GM12878 (cell line): ENCODE measurements at regions not wholly inside any gene's neighbourhood (a gene's known extent, or its start where the extent isn't known, plus 50 kb on each side); places are given as distances from the start of the nearest gene placed in this dataset.

Source experiments
- ATAC-seq: fragments of 200-7000 bp; cut with Tn5 transposase; 3 replicates; pipeline ENCODE4 v1.9.1; 2020; ENCODE audit warnings: mild to moderate bottlenecking, moderate library complexity
- BruUV-seq: library from RNA; stranded (reverse); fragments of 400-500 nt; replicated peaks from 2 replicates; lab custom pipeline; 2021; lab: Mats Ljungman, UMichigan
- CTCF ChIA-PET: fragments of 300-600 bp; sonication (Branson Sonifier 250); formaldehyde crosslinking; extraction: SDS; loops from one replicate; lab custom pipeline; 2021; ENCODE audit warnings: inconsistent platforms; lab: Yijun Ruan, JAX
- POLR2A ChIA-PET: fragments of 350-600 bp; formaldehyde crosslinking; extraction: SDS; loops from one replicate; lab custom pipeline; 2021; ENCODE audit warnings: inconsistent platforms; lab: Charles Lee
- RAD21 ChIA-PET: fragments of 300-600 bp; sonication (Branson Sonifier 250); formaldehyde crosslinking; loops from one replicate; lab custom pipeline; 2023; ENCODE audit warnings: antibody characterized with exemption; ENCODE audit not compliant: unreplicated experiment; lab: Charles Lee
- SMC1A ChIA-PET: fragments of 300-600 bp; sonication (Branson Sonifier 250); formaldehyde crosslinking; loops from one replicate; lab custom pipeline; 2023; ENCODE audit not compliant: unreplicated experiment, uncharacterized antibody; lab: Charles Lee
- DNase-seq: peaks from one replicate; pipeline ENCODE4 v3.0.0-alpha.2; 2011; ENCODE audit warnings: low read depth, low spot score
- FAIRE-seq: peaks from 3 replicates; lab custom pipeline; 2011; peaks lifted over from hg19 to GRCh38; lab: Jason Lieb, UNC
- H2AFZ ChIP-seq: 2 replicates; pipeline ENCODE4 v1.6.0; 2011; ENCODE audit warnings: low read depth, low read length, control low read depth; ENCODE audit not compliant: control insufficient read depth
- H3K27ac ChIP-seq: 2 replicates; pipeline ENCODE4 v1.5.1; 2011; ENCODE audit warnings: control low read depth; ENCODE audit not compliant: control insufficient read depth, insufficient read depth
- H3K27me3 ChIP-seq, 2 experiments: replicated peaks in 1 of 2; 2 replicates each; pipeline versions ENCODE4 v1.6.0 to v1.6.1; 2011; ENCODE audit warnings: low read length in 1 of 2; ENCODE audit not compliant: control insufficient read depth in 2 of 2, insufficient read depth in 2 of 2
- H3K36me3 ChIP-seq, 2 experiments: 2 replicates each; pipeline ENCODE4 v1.5.1; 2011; ENCODE audit warnings: low read length in 1 of 2; ENCODE audit not compliant: control insufficient read depth in 2 of 2, insufficient read depth in 2 of 2
- H3K4me1 ChIP-seq: 2 replicates; pipeline ENCODE4 v1.6.1; 2011; ENCODE audit warnings: mild to moderate bottlenecking, low read length, moderate library complexity, mixed read lengths; ENCODE audit not compliant: control insufficient read depth, insufficient read depth
- H3K4me2 ChIP-seq: 2 replicates; pipeline ENCODE4 v1.6.0; 2011; ENCODE audit warnings: control low read depth; ENCODE audit not compliant: control insufficient read depth, insufficient read depth
- H3K4me3 ChIP-seq: fragments of 200-600 bp; sonication (generic); 2 replicates; pipeline ENCODE4 v1.5.1; 2016
- H3K79me2 ChIP-seq: 2 replicates; pipeline ENCODE4 v1.6.0; 2011; ENCODE audit warnings: low read length; ENCODE audit not compliant: control insufficient read depth, insufficient read depth
- H3K9ac ChIP-seq: 2 replicates; pipeline ENCODE4 v1.8.0; 2011; ENCODE audit warnings: low read length, control low read depth, mixed read lengths; ENCODE audit not compliant: control insufficient read depth, insufficient read depth
- H3K9me3 ChIP-seq: replicated peaks from 3 replicates; pipeline ENCODE4 v1.5.1; 2011; ENCODE audit warnings: mild to moderate bottlenecking, low read length; ENCODE audit not compliant: control insufficient read depth, insufficient read depth
- H4K20me1 ChIP-seq: 2 replicates; pipeline ENCODE4 v1.6.0; 2011; ENCODE audit not compliant: control insufficient read depth, insufficient read depth
- BCL3 ChIP-seq: IDR thresholded peaks from 2 replicates; pipeline ENCODE4 v1.6.1; 2011; ENCODE audit warnings: borderline replicate concordance, low read depth, mild to moderate bottlenecking, moderate library complexity, low read length; ENCODE audit not compliant: insufficient read depth, poor library complexity, severe bottlenecking
- CBX3 ChIP-seq: fragments of 200-600 bp; sonication (generic); IDR thresholded peaks from 2 replicates; pipeline ENCODE4 v1.6.1; 2016; ENCODE audit warnings: low read depth, borderline replicate concordance
- IRF5 ChIP-seq: fragments of 450-650 bp; IDR thresholded peaks from 2 replicates; pipeline ENCODE4 v1.6.1; 2017; ENCODE audit warnings: borderline replicate concordance
- KLF5 ChIP-seq: fragments of 450-650 bp; IDR thresholded peaks from 2 replicates; pipeline ENCODE4 v1.6.1; 2014; ENCODE audit warnings: mild to moderate bottlenecking; ENCODE audit not compliant: partially characterized antibody
- MXI1 ChIP-seq: fragments of 150-350 bp; IDR thresholded peaks from 2 replicates; pipeline ENCODE4 v1.6.1; 2011; ENCODE audit warnings: low read depth, mild to moderate bottlenecking, inconsistent platforms, low read length, improper control_type of control experiment
- NR2C1 ChIP-seq: fragments of 450-650 bp; IDR thresholded peaks from 2 replicates; pipeline ENCODE4 v1.6.1; 2017; ENCODE audit warnings: antibody characterized with exemption, mild to moderate bottlenecking, moderate library complexity
- NR2F1 ChIP-seq: fragments of 450-650 bp; conservative IDR thresholded peaks from 2 replicates; pipeline ENCODE4 v1.6.1; 2017; ENCODE audit warnings: mild to moderate bottlenecking
- RUNX3 ChIP-seq: IDR thresholded peaks from 2 replicates; pipeline ENCODE4 v1.6.1; 2012; ENCODE audit warnings: low read length, inconsistent platforms
- SRF ChIP-seq, 2 experiments: IDR thresholded peaks; 2 replicates each; pipeline ENCODE4 v1.6.1; 2011; ENCODE audit warnings: low read depth in 2 of 2, low read length in 2 of 2, mild to moderate bottlenecking in 1 of 2, moderate library complexity in 1 of 2
- SUPT20H ChIP-seq: IDR thresholded peaks from 2 replicates; pipeline ENCODE4 v1.6.1; 2011; ENCODE audit warnings: low read depth, mild to moderate bottlenecking, low read length, moderate library complexity, borderline replicate concordance; ENCODE audit not compliant: control insufficient read depth
- SUZ12 ChIP-seq: fragments of 200-600 bp; sonication (generic); IDR thresholded peaks from one replicate; pipeline ENCODE4 v1.6.1; 2018; ENCODE audit warnings: antibody characterized with exemption, mild to moderate bottlenecking; ENCODE audit not compliant: unreplicated experiment
- WGBS: methylation state at CpG from one replicate; pipeline ENCODE4 v1.1.6; 2016; ENCODE audit warnings: low lambda C conversion rate; ENCODE audit not compliant: insufficient replicate concordance, insufficient coverage; ENCODE audit errors: missing lambda C conversion rate; 5-methylcytosine and 5-hydroxymethylcytosine counted together
- in situ Hi-C: fragments of 300-500 bp; cut with MboI; formaldehyde crosslinking; loops from 9 replicates; pipeline ENCODE4 v1.14.3; 2018; ENCODE audit warnings: mixed read lengths
- intact Hi-C: fragments of 100-400 bp; cut with micrococcal nuclease; formaldehyde crosslinking; loops from one replicate; pipeline ENCODE4 v1.14.2; 2022; ENCODE audit not compliant: unreplicated experiment

GRCh38 chr11:35879361-35879760 is 64.5 kb upstream of the LDLRAD3 start:
- H3K36me3 ChIP-seq = no peaks in the 10 kb centered on the region
- H2AFZ ChIP-seq = no peak overlapping the region
- POLR2A ChIA-PET = no interaction called here
- in situ Hi-C loops (no loop called here), intact Hi-C loops (no loop called here)
- H3K27me3 ChIP-seq = no peaks in the 10 kb centered on the region
- H3K9ac ChIP-seq = no peak overlapping the region
- H3K79me2 ChIP-seq = no peaks in the 10 kb centered on the region
- H3K4me1 ChIP-seq = no peaks in the 10 kb centered on the region
- CTCF ChIA-PET = no interaction called here
- SMC1A ChIA-PET = interaction anchor here (0.7 to 0.8 kb wide), 2 partner anchors 230 to 256 kb away, joined by 3 read pairs; no protein-coding TSS in a partner anchor
- H3K9me3 ChIP-seq = no peaks in the 10 kb centered on the region
- no peak overlapping the region for H3K4me3 ChIP-seq
- RAD21 ChIA-PET = no interaction called here
- ATAC-seq (no peak), FAIRE-seq (no peak), DNase-seq (no peak)
- 13% methylated on average over 3 of the region's 3 CpGs for WGBS
- TF ChIP-seq BCL3 (no peak), MXI1 (no peak), IRF5 (no peak), SRF (IDR thresholded peaks at IDR 0.05; ENCODE audit: low read depth in 2 of 2, low read length in 2 of 2) (no peak), NR2C1 (no peak), NR2F1 (no peak), KLF5 (no peak), CBX3 (no peak), SUZ12 (no peak), RUNX3 (no peak), SUPT20H (no peak)
- H3K27ac ChIP-seq = no peak overlapping the region
- H3K4me2 ChIP-seq = no peak overlapping the region
- H4K20me1 ChIP-seq = no peaks in the 10 kb centered on the region
- BruUV-seq = no TSS peak
